H1 (cell line): ENCODE measurements at regions not wholly inside any gene's neighbourhood (a gene's known extent, or its start where the extent isn't known, plus 50 kb on each side); places are given as distances from the start of the nearest gene placed in this dataset.

Experiments
- CTCF ChIA-PET: fragments of 300-600 bp; sonication (Branson Sonifier 250); formaldehyde crosslinking; loops from one replicate; lab custom pipeline; 2021; ENCODE audit not compliant: partially characterized antibody; lab: Charles Lee
- POLR2A ChIA-PET: fragments of 300-600 bp; sonication (Branson Sonifier 250); formaldehyde crosslinking; loops from one replicate; lab custom pipeline; 2021; ENCODE audit warnings: inconsistent platforms; ENCODE audit not compliant: partially characterized antibody; lab: Charles Lee
- DNase-seq, 2 experiments: peaks; one replicate each; pipeline versions ENCODE4 v3.0.0 to v3.0.0-alpha.2; 2010 to 2022; ENCODE audit warnings: low spot score in 2 of 2, low read depth in 1 of 2, mixed read lengths in 1 of 2
- FAIRE-seq: peaks from 2 replicates; lab custom pipeline; 2011; peaks lifted over from hg19 to GRCh38; lab: Jason Lieb, UNC
- H2AFZ ChIP-seq: 2 replicates; pipeline ENCODE4 v1.8.1; 2012; ENCODE audit warnings: low read length, inconsistent platforms
- H2AK5ac ChIP-seq: 2 replicates; pipeline ENCODE4 v1.6.1; 2013; ENCODE audit warnings: low read depth, low read length
- H2BK120ac ChIP-seq: replicated peaks from 2 replicates; pipeline ENCODE3; 2013; ENCODE audit warnings: low read depth, low read length, inconsistent platforms
- H2BK12ac ChIP-seq: 2 replicates; pipeline ENCODE4 v1.6.1; 2013; ENCODE audit warnings: low read depth, low read length
- H2BK15ac ChIP-seq: 2 replicates; pipeline ENCODE4 v1.6.1; 2013; ENCODE audit warnings: low read length
- H2BK20ac ChIP-seq: 2 replicates; pipeline ENCODE4 v1.6.1; 2013; ENCODE audit warnings: low read length
- H2BK5ac ChIP-seq: 2 replicates; pipeline ENCODE4 v1.6.1; 2013; ENCODE audit warnings: low read depth, low read length
- H3K14ac ChIP-seq: 2 replicates; pipeline ENCODE4 v1.6.1; 2013; ENCODE audit warnings: inconsistent platforms; ENCODE audit not compliant: insufficient read length
- H3K18ac ChIP-seq: 2 replicates; pipeline ENCODE4 v1.6.1; 2013; ENCODE audit warnings: low read length; ENCODE audit errors: extremely low read depth
- H3K23ac ChIP-seq: 2 replicates; pipeline ENCODE4 v1.6.1; 2013; ENCODE audit warnings: inconsistent platforms; ENCODE audit not compliant: insufficient read length
- H3K23me2 ChIP-seq: 2 replicates; pipeline ENCODE4 v1.6.1; 2013; ENCODE audit warnings: low read depth, low read length
- H3K27ac ChIP-seq: 2 replicates; pipeline ENCODE4 v1.6.1; 2011; ENCODE audit warnings: low read depth, low read length, inconsistent platforms
- H3K27me3 ChIP-seq, 4 experiments: replicated peaks in 1 of 4; 1 replicate in 1 of 4; 2 replicates in 3 of 4; pipeline versions ENCODE4 v1.6.1 to v1.8.1; 2011 to 2013; ENCODE audit warnings: low read length in 3 of 4, mild to moderate bottlenecking in 3 of 4, inconsistent platforms in 2 of 4, mixed read lengths in 2 of 4, moderate library complexity in 1 of 4; ENCODE audit not compliant: control insufficient read depth in 3 of 4, insufficient read depth in 3 of 4; ENCODE audit errors: extremely low read depth in 1 of 4
- H3K36me3 ChIP-seq, 4 experiments: 2 replicates each; pipeline versions ENCODE4 v1.6.1 to v1.8.1; 2011 to 2013; ENCODE audit warnings: mild to moderate bottlenecking in 4 of 4, low read length in 3 of 4, moderate library complexity in 2 of 4, control low read depth in 1 of 4, inconsistent platforms in 1 of 4; ENCODE audit not compliant: insufficient read depth in 4 of 4, control insufficient read depth in 2 of 4
- H3K4ac ChIP-seq: replicated peaks from 2 replicates; pipeline ENCODE3; 2013; ENCODE audit warnings: low read length, low read depth, mixed read lengths, inconsistent platforms; ENCODE audit not compliant: insufficient read length
- H3K4me1 ChIP-seq, 4 experiments: replicated peaks in 1 of 4; 1 replicate in 1 of 4; 2 replicates in 3 of 4; pipeline versions ENCODE4 v1.6.1 to v1.8.1; 2011 to 2013; ENCODE audit warnings: low read length in 3 of 4, inconsistent platforms in 2 of 4, mixed read lengths in 1 of 4; ENCODE audit not compliant: insufficient read depth in 4 of 4, control insufficient read depth in 3 of 4
- H3K4me2 ChIP-seq, 2 experiments: 2 replicates each; pipeline versions ENCODE4 v1.6.1 to v1.8.1; 2011 to 2013; ENCODE audit warnings: low read depth in 2 of 2, low read length in 2 of 2, control low read depth in 1 of 2, inconsistent platforms in 1 of 2, mild to moderate bottlenecking in 1 of 2; ENCODE audit not compliant: insufficient read depth in 1 of 2
- H3K4me3 ChIP-seq, 4 experiments: fragments of 200-600, 300-600 bp in 1 of 4; sonication (generic), shearing (Covaris generic), sonication (Bioruptor Twin) in 1 of 4; 2 replicates each; pipeline versions ENCODE4 v1.5.1 to v1.8.1; 2011 to 2016; ENCODE audit warnings: low read length in 4 of 4, low read depth in 3 of 4, control low read depth in 2 of 4, inconsistent platforms in 2 of 4, mild to moderate bottlenecking in 2 of 4, mixed read lengths in 1 of 4, moderate library complexity in 1 of 4; ENCODE audit not compliant: insufficient read depth in 2 of 4; ENCODE audit errors: extremely low read depth in 1 of 4
- H3K56ac ChIP-seq: replicated peaks from 2 replicates; pipeline ENCODE3; 2013; ENCODE audit warnings: low read depth, mild to moderate bottlenecking, mixed read lengths, low read length, inconsistent platforms; ENCODE audit not compliant: insufficient read length
- H3K79me1 ChIP-seq: 2 replicates; pipeline ENCODE4 v1.6.1; 2013; ENCODE audit warnings: low read depth, low read length, control low read depth
- H3K79me2 ChIP-seq, 2 experiments: 2 replicates each; pipeline versions ENCODE4 v1.6.1 to v1.8.1; 2012 to 2013; ENCODE audit warnings: low read length in 2 of 2, mild to moderate bottlenecking in 2 of 2, inconsistent platforms in 1 of 2; ENCODE audit not compliant: insufficient read depth in 2 of 2, control insufficient read depth in 1 of 2
- H3K9ac ChIP-seq, 4 experiments: replicated peaks in 1 of 4; 1 replicate in 1 of 4; 2 replicates in 3 of 4; pipeline versions ENCODE4 v1.6.1 to v1.8.1; 2011 to 2013; ENCODE audit warnings: low read depth in 3 of 4, low read length in 3 of 4, control low read depth in 2 of 4, mild to moderate bottlenecking in 2 of 4, moderate library complexity in 2 of 4, inconsistent platforms in 1 of 4; ENCODE audit errors: extremely low read depth in 1 of 4
- H3K9me3 ChIP-seq, 2 experiments: 2 replicates each; pipeline versions ENCODE4 v1.6.1 to v1.8.1; 2012 to 2013; ENCODE audit warnings: mild to moderate bottlenecking in 2 of 2, moderate library complexity in 2 of 2, control low read depth in 1 of 2, inconsistent platforms in 1 of 2, low read depth in 1 of 2, low read length in 1 of 2, mixed read lengths in 1 of 2; ENCODE audit not compliant: insufficient read depth in 2 of 2
- H4K20me1 ChIP-seq, 2 experiments: replicated peaks in 1 of 2; 2 replicates each; pipeline versions ENCODE3 to v1.8.1; 2011 to 2013; ENCODE audit warnings: inconsistent platforms in 2 of 2, low read length in 2 of 2, mild to moderate bottlenecking in 1 of 2; ENCODE audit not compliant: insufficient read depth in 2 of 2, control insufficient read depth in 1 of 2
- H4K5ac ChIP-seq: 2 replicates; pipeline ENCODE4 v1.6.1; 2013; ENCODE audit warnings: low read length, low read depth, mixed read lengths, inconsistent platforms; ENCODE audit not compliant: insufficient read length
- H4K8ac ChIP-seq: 2 replicates; pipeline ENCODE4 v1.8.0; 2013; ENCODE audit warnings: mild to moderate bottlenecking, moderate library complexity, low read length, inconsistent platforms; ENCODE audit not compliant: insufficient read depth; ENCODE audit errors: extremely low read depth
- H4K91ac ChIP-seq: replicated peaks from 2 replicates; pipeline ENCODE3; 2013; ENCODE audit warnings: low read length, mixed read lengths, inconsistent platforms; ENCODE audit not compliant: insufficient read length
- RFX5 ChIP-seq: IDR thresholded peaks from 2 replicates; pipeline ENCODE4 v1.6.1; 2011; ENCODE audit warnings: low read depth, low read length, improper control_type of control experiment, borderline replicate concordance
- WGBS, 2 experiments: shearing (Covaris generic) in 1 of 2; methylation state at CpG; one replicate each; pipeline versions ENCODE4 v1.1.6 to v1.1.7; 2013 to 2015; ENCODE audit warnings: low lambda C conversion rate in 2 of 2, mixed read lengths in 2 of 2, inconsistent platforms in 1 of 2, low coverage in 1 of 2, missing lambda C conversion rate in 1 of 2; ENCODE audit not compliant: insufficient replicate concordance in 2 of 2, insufficient coverage in 1 of 2, insufficient read length in 1 of 2; ENCODE audit errors: extremely low coverage in 1 of 2, missing lambda C conversion rate in 1 of 2; 5-methylcytosine and 5-hydroxymethylcytosine counted together

DNA sequence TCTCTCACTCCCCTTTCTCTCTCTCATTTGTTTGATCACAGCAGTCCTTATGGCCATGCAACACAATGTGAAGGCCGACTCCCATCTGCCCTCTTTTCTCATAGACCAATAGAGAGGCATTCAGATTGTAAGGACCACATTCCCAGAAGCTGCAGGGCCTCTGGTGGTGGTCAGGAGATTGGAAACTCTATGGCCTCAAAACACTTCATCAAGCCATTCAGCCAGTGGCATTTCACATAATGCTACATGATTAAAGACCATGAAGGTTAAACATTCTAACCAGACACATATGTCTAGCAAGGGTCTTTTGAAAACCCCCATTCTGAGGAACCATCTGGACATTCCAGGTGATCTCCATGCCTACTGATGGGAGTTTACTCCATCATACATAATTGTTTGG lies 769.5 kb upstream of the CXADR start:
- Histone ChIP-seq H3K4me3 (no peak overlapping the region), H3K27me3 (no peaks in the 10 kb centered on the region), H3K4me2 (no peak overlapping the region), H3K4ac (no peak overlapping the region), H4K20me1 (no peaks in the 10 kb centered on the region), H2AK5ac (no peak overlapping the region), H4K5ac (no peak overlapping the region), H4K91ac (no peak overlapping the region), H3K9ac (no peak overlapping the region), H3K36me3 (no peaks in the 10 kb centered on the region), H2BK15ac (no peak overlapping the region), H2BK5ac (no peak overlapping the region), H3K18ac (no peak overlapping the region), H3K9me3 (no peaks in the 10 kb centered on the region), H2BK12ac (no peak overlapping the region), H3K4me1 (no peaks in the 10 kb centered on the region), H3K79me2 (no peaks in the 10 kb centered on the region), H3K23me2 (no peaks in the 10 kb centered on the region), H3K23ac (no peak overlapping the region), H4K8ac (no peak overlapping the region), H2AFZ (no peak overlapping the region), H3K14ac (no peak overlapping the region), H3K27ac (no peak overlapping the region), H3K56ac (no peak overlapping the region), H3K79me1 (no peaks in the 10 kb centered on the region), H2BK20ac (no peak overlapping the region), H2BK120ac (no peak overlapping the region)
- POLR2A ChIA-PET, result no interaction called here
- FAIRE-seq (no peak), DNase-seq (no peak)
- WGBS, 2 experiments, result 86% methylated on average over 1 of the region's 1 CpG; no CpG with 5 or more reads in 1 of the 2 experiments
- CTCF ChIA-PET, result interaction anchor here (0.6 kb wide), 1 partner anchor 132 kb away, joined by 3 read pairs; no protein-coding TSS in a partner anchor
- no peak for TF ChIP-seq RFX5
